Neutrophil (primary cell): ENCODE measurements at regions not wholly inside any gene's neighbourhood (a gene's known extent, or its start where the extent isn't known, plus 50 kb on each side); places are given as distances from the start of the nearest gene placed in this dataset.

ENCODE experiments used
- H3K27ac ChIP-seq: fragments of 200-600 bp; sonication (generic); 2 replicates; pipeline ENCODE4 v1.5.1; 2016; ENCODE audit warnings: mild to moderate bottlenecking, moderate library complexity
- H3K27me3 ChIP-seq: fragments of 200-600 bp; sonication (generic); 2 replicates; pipeline ENCODE4 v1.6.0; 2016; ENCODE audit warnings: mild to moderate bottlenecking
- H3K36me3 ChIP-seq: fragments of 200-600 bp; sonication (generic); 2 replicates; pipeline ENCODE4 v1.5.1; 2017
- H3K4me1 ChIP-seq, 2 experiments: fragments of 200-600 bp in 1 of 2; sonication (generic) in 1 of 2; 1 replicate in 1 of 2; 2 replicates in 1 of 2; pipeline versions ENCODE4 v1.5.1 to v1.6.1; 2013 to 2016; ENCODE audit warnings: low read depth in 1 of 2, low read length in 1 of 2, mild to moderate bottlenecking in 1 of 2, moderate library complexity in 1 of 2; ENCODE audit not compliant: control insufficient read depth in 1 of 2, insufficient read depth in 1 of 2
- H3K4me3 ChIP-seq, 2 experiments: fragments of 200-600 bp in 1 of 2; sonication (generic) in 1 of 2; 1 replicate in 1 of 2; 2 replicates in 1 of 2; pipeline ENCODE4 v1.5.1; 2013 to 2016; ENCODE audit warnings: low read depth in 1 of 2, low read length in 1 of 2, mild to moderate bottlenecking in 1 of 2, moderate library complexity in 1 of 2
- H3K9me3 ChIP-seq: fragments of 200-600 bp; sonication (generic); 2 replicates; pipeline ENCODE4 v1.5.1; 2016
- CTCF ChIP-seq: fragments of 200-600 bp; sonication (generic); IDR thresholded peaks from 2 replicates; pipeline ENCODE4 v1.5.1; 2016; ENCODE audit warnings: antibody characterized with exemption

- Histone ChIP-seq H3K36me3 (no peaks in the 10 kb centered on the region), H3K27me3 (no peaks in the 10 kb centered on the region), H3K9me3 (no peaks in the 10 kb centered on the region), H3K27ac (no peak overlapping the region), H3K4me1 (no peaks in the 10 kb centered on the region), H3K4me3 (no peak overlapping the region)
- TF ChIP-seq CTCF, result no peak
Observed at GRCh38 chr7:18239212-18239611, 211.6 kb upstream of the PRPS1L1 start.

- H3K4me3 ChIP-seq, result no peak overlapping the region
- no peak overlapping the region for H3K27ac ChIP-seq
- H3K27me3 ChIP-seq, result no peaks in the 10 kb centered on the region
- no peak for TF ChIP-seq CTCF
- H3K36me3 ChIP-seq, result no peaks in the 10 kb centered on the region
- no peaks in the 10 kb centered on the region for H3K4me1 ChIP-seq
- no peaks in the 10 kb centered on the region for H3K9me3 ChIP-seq
Observed at GRCh38 chr7:18241543-18242231, 214.0 kb upstream of the PRPS1L1 start.

GRCh38 chr7:18243731-18244130 is 216.1 kb upstream of the PRPS1L1 start:
- no peak for TF ChIP-seq CTCF
- Histone ChIP-seq H3K9me3 (no peaks in the 10 kb centered on the region), H3K36me3 (no peaks in the 10 kb centered on the region), H3K27ac (no peak overlapping the region), H3K27me3 (no peaks in the 10 kb centered on the region), H3K4me1 (no peaks in the 10 kb centered on the region), H3K4me3 (no peak overlapping the region)

- no peaks in the 10 kb centered on the region for H3K4me1 ChIP-seq
- H3K4me3 ChIP-seq, result no peak overlapping the region
- no peak overlapping the region for H3K27ac ChIP-seq
- no peaks in the 10 kb centered on the region for H3K9me3 ChIP-seq
- no peaks in the 10 kb centered on the region for H3K36me3 ChIP-seq
- no peak for TF ChIP-seq CTCF
- H3K27me3 ChIP-seq, result no peaks in the 10 kb centered on the region
Observed at GRCh38 chr7:18250133-18250532, 222.5 kb upstream of the PRPS1L1 start.

GRCh38 chr7:18257711-18258110 is 230.1 kb upstream of the PRPS1L1 start:
- no peak for TF ChIP-seq CTCF
- Histone ChIP-seq H3K9me3 (no peaks in the 10 kb centered on the region), H3K27ac (no peak overlapping the region), H3K27me3 (no peaks in the 10 kb centered on the region), H3K4me1 (no peaks in the 10 kb centered on the region), H3K36me3 (no peaks in the 10 kb centered on the region), H3K4me3 (no peak overlapping the region)
